ENCODE measurements at regions not wholly inside any gene's neighbourhood (a gene's known extent, or its start where the extent isn't known, plus 50 kb on each side); places are given as distances from the start of the nearest gene placed in this dataset.
A peak's percentile ranks its signal among the peaks of the same experiment; 100 is the strongest.

- no peak for DNase-seq (ENCODE audit: low spot score)
- Histone ChIP-seq H3K4me2 (no peak overlapping the region), H3F3A (ENCODE audit: low read depth) (no peaks in the 10 kb centered on the region), H3K9ac (no peak overlapping the region), H3K36me3 (no peaks in the 10 kb centered on the region), H3K4me3 (no peak overlapping the region), H3K4me1 (peaks cover 5% of the 10 kb centered on the region), H4K20me1 (ENCODE audit: low read depth) (no peaks in the 10 kb centered on the region), H2AFZ (replicated peaks) (no peak overlapping the region), H3K27ac (no peak overlapping the region), H3K27me3 (no peaks in the 10 kb centered on the region), H3K9me3 (ENCODE audit: low read depth) (no peaks in the 10 kb centered on the region), H3K79me2 (ENCODE audit: low read depth) (no peaks in the 10 kb centered on the region)
- TF ChIP-seq EZH2 (IDR thresholded peaks at IDR 0.05), result no peak
- Mint-ChIP-seq H3K27ac (no peak overlapping the region), H3K9me3 (peaks cover under 1% of the 10 kb centered on the region), H3K36me3 (no peaks in the 10 kb centered on the region), H3K4me3 (no peak overlapping the region), H3K27me3 (ENCODE audit: insufficient read depth, low read depth) (peaks cover 2% of the 10 kb centered on the region), H3K4me1 (peaks cover 15% of the 10 kb centered on the region)
Measured at GRCh38 chr11:131179836-131180235, 190.6 kb upstream of the NTM start.

DNA sequence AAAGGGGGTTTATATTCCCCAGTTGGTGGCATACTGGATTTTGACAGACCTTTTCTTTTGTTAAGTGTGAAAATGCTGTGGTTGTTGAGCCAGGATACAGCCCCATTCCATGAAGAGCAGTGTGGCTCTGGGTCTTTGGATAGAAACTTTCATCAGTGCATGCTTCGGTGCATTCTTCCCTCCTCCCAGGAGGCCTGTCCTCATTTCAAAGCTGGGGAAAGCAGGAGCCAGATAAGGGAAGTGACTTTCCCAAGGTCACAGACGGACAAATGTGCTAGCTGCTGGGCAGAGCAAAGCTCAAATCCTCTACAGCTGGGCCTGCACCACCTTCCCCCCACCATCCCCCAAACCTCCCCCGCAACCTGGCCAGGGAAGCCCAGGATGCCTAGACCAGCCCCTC, 184.5 kb upstream of the NTM start:
- Mint-ChIP-seq H3K27me3 (ENCODE audit: insufficient read depth, low read depth) (no peaks in the 10 kb centered on the region), H3K27ac (peak overlapping the region; percentile 13), H3K4me3 (no peak overlapping the region), H3K9me3 (no peaks in the 10 kb centered on the region), H3K36me3 (no peaks in the 10 kb centered on the region), H3K4me1 (peaks cover 35% of the 10 kb centered on the region)
- Histone ChIP-seq H2AFZ (replicated peaks) (no peak overlapping the region), H3K4me3 (no peak overlapping the region), H3K79me2 (ENCODE audit: low read depth) (no peaks in the 10 kb centered on the region), H3K36me3 (no peaks in the 10 kb centered on the region), H3F3A (ENCODE audit: low read depth) (no peaks in the 10 kb centered on the region), H3K4me1 (peaks cover 13% of the 10 kb centered on the region), H3K27me3 (no peaks in the 10 kb centered on the region), H3K27ac (no peak overlapping the region), H3K9ac (no peak overlapping the region), H3K9me3 (ENCODE audit: low read depth) (no peaks in the 10 kb centered on the region), H3K4me2 (no peak overlapping the region), H4K20me1 (ENCODE audit: low read depth) (no peaks in the 10 kb centered on the region)
- DNase-seq (ENCODE audit: low spot score), result peak; percentile 16
- TF ChIP-seq EZH2 (IDR thresholded peaks at IDR 0.05), result no peak
- TF ChIP-seq, protein P1, sequence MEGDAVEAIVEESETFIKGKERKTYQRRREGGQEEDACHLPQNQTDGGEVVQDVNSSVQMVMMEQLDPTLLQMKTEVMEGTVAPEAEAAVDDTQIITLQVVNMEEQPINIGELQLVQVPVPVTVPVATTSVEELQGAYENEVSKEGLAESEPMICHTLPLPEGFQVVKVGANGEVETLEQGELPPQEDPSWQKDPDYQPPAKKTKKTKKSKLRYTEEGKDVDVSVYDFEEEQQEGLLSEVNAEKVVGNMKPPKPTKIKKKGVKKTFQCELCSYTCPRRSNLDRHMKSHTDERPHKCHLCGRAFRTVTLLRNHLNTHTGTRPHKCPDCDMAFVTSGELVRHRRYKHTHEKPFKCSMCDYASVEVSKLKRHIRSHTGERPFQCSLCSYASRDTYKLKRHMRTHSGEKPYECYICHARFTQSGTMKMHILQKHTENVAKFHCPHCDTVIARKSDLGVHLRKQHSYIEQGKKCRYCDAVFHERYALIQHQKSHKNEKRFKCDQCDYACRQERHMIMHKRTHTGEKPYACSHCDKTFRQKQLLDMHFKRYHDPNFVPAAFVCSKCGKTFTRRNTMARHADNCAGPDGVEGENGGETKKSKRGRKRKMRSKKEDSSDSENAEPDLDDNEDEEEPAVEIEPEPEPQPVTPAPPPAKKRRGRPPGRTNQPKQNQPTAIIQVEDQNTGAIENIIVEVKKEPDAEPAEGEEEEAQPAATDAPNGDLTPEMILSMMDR (IDR thresholded peaks at IDR 0.05), result no peak
- TF ChIP-seq EZH2phosphoT487 (IDR thresholded peaks at IDR 0.05), result no peak

- no peaks in the 10 kb centered on the region for H4K20me1 ChIP-seq (ENCODE audit: low read depth)
- H2AFZ ChIP-seq (replicated peaks), result peak overlapping the region; percentile 48
- H3K4me2 ChIP-seq, result no peak overlapping the region
- TF ChIP-seq, protein P1 (IDR thresholded peaks at IDR 0.05), result no peak
- TF ChIP-seq EZH2 (IDR thresholded peaks at IDR 0.05) (no peak), EZH2phosphoT487 (IDR thresholded peaks at IDR 0.05) (no peak)
- no peaks in the 10 kb centered on the region for H3K27me3 ChIP-seq
- no peaks in the 10 kb centered on the region for H3K36me3 Mint-ChIP-seq
- no peaks in the 10 kb centered on the region for H3K79me2 ChIP-seq (ENCODE audit: low read depth)
- peak; percentile 52 for DNase-seq (ENCODE audit: low spot score)
- no peaks in the 10 kb centered on the region for H3F3A ChIP-seq (ENCODE audit: low read depth)
- H3K27me3 Mint-ChIP-seq (ENCODE audit: insufficient read depth, low read depth), result no peaks in the 10 kb centered on the region
- no peak overlapping the region for H3K4me3 ChIP-seq
- no peaks in the 10 kb centered on the region for H3K36me3 ChIP-seq
- H3K27ac Mint-ChIP-seq, result peak overlapping the region; percentile 22
- peaks cover 13% of the 10 kb centered on the region for H3K4me1 ChIP-seq
- H3K9ac ChIP-seq, result no peak overlapping the region
- no peaks in the 10 kb centered on the region for H3K9me3 Mint-ChIP-seq
- H3K4me1 Mint-ChIP-seq, result peaks cover 35% of the 10 kb centered on the region
- H3K27ac ChIP-seq, result no peak overlapping the region
- no peak overlapping the region for H3K4me3 Mint-ChIP-seq
- H3K9me3 ChIP-seq (ENCODE audit: low read depth), result no peaks in the 10 kb centered on the region
Measured at GRCh38 chr11:131186629-131187101, 183.8 kb upstream of the NTM start.

GRCh38 chr11:131190446-131190845, 180.0 kb upstream of the NTM start:
- no peaks in the 10 kb centered on the region for H3K36me3 ChIP-seq
- H3K9me3 ChIP-seq (ENCODE audit: low read depth), result no peaks in the 10 kb centered on the region
- Mint-ChIP-seq H3K4me3 (no peak overlapping the region), H3K9me3 (no peaks in the 10 kb centered on the region), H3K36me3 (no peaks in the 10 kb centered on the region), H3K4me1 (peaks cover 42% of the 10 kb centered on the region), H3K27ac (no peak overlapping the region), H3K27me3 (ENCODE audit: insufficient read depth, low read depth) (peaks cover 2% of the 10 kb centered on the region)
- no peaks in the 10 kb centered on the region for H3K27me3 ChIP-seq
- DNase-seq (ENCODE audit: low spot score), result no peak
- H3K4me2 ChIP-seq, result no peak overlapping the region
- H3K4me1 ChIP-seq, result peaks cover 12% of the 10 kb centered on the region
- no peak overlapping the region for H3K4me3 ChIP-seq
- H3F3A ChIP-seq (ENCODE audit: low read depth), result no peaks in the 10 kb centered on the region
- no peak overlapping the region for H3K9ac ChIP-seq
- H3K27ac ChIP-seq, result no peak overlapping the region
- no peaks in the 10 kb centered on the region for H3K79me2 ChIP-seq (ENCODE audit: low read depth)
- H4K20me1 ChIP-seq (ENCODE audit: low read depth), result no peaks in the 10 kb centered on the region
- H2AFZ ChIP-seq (replicated peaks), result no peak overlapping the region
- no peak for TF ChIP-seq EZH2 (IDR thresholded peaks at IDR 0.05)
